ENCODE measurements at regions not wholly inside any gene's neighbourhood (a gene's known extent, or its start where the extent isn't known, plus 50 kb on each side); places are given as distances from the start of the nearest gene placed in this dataset.

DNA sequence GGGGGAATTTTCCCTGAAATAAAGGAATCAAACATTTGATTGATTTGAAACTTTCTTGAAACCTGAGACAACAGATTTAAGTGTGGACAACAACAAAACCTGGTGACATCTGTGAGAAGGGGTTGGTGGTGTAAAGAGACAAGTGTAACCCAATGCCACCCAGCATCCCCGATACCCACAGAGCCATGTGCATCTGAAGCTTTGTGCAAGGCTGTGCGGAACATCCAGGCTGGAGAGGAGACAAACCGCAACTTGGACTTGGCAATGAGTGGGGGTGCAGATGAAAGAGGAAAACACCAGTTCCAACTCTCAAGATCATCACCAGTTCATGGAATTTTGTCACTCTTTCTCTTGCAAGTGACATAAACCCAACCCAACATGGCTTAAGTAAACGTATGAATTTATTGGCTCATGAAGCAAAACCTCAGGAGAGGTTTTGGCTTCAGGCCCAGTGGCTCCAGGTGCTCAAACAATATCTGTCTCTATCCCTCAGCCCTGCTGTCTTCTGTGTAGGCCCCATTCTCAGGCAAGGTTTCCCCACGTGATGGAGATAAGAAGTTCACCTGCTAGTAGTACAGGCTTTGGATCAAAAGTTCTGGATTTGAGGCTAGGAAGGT lies 55.2 kb upstream of the NTF3 start:
- TF ChIP-seq, protein P1, sequence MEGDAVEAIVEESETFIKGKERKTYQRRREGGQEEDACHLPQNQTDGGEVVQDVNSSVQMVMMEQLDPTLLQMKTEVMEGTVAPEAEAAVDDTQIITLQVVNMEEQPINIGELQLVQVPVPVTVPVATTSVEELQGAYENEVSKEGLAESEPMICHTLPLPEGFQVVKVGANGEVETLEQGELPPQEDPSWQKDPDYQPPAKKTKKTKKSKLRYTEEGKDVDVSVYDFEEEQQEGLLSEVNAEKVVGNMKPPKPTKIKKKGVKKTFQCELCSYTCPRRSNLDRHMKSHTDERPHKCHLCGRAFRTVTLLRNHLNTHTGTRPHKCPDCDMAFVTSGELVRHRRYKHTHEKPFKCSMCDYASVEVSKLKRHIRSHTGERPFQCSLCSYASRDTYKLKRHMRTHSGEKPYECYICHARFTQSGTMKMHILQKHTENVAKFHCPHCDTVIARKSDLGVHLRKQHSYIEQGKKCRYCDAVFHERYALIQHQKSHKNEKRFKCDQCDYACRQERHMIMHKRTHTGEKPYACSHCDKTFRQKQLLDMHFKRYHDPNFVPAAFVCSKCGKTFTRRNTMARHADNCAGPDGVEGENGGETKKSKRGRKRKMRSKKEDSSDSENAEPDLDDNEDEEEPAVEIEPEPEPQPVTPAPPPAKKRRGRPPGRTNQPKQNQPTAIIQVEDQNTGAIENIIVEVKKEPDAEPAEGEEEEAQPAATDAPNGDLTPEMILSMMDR (IDR thresholded peaks at IDR 0.05; ENCODE audit: poor library complexity, severe bottlenecking), result no peak
- no peak for TF ChIP-seq SMC3 (conservative IDR thresholded peaks at IDR 0.05; ENCODE audit: poor library complexity)
- no peak for TF ChIP-seq EP300 (conservative IDR thresholded peaks at IDR 0.05; ENCODE audit: poor library complexity, severe bottlenecking)
- no peak for TF ChIP-seq EZH2 (IDR thresholded peaks at IDR 0.05; ENCODE audit: borderline replicate concordance, insufficient read depth, low read length, poor library complexity, severe bottlenecking)
- TF ChIP-seq TAF1 (IDR thresholded peaks at IDR 0.05; ENCODE audit: low read depth), result no peak
- TF ChIP-seq RAD21 (conservative IDR thresholded peaks at IDR 0.05), result no peak
- TF ChIP-seq MXI1 (conservative IDR thresholded peaks at IDR 0.05; ENCODE audit: poor library complexity, severe bottlenecking), result no peak
